H1 (cell line): ENCODE measurements at regions not wholly inside any gene's neighbourhood (a gene's known extent, or its start where the extent isn't known, plus 50 kb on each side); places are given as distances from the start of the nearest gene placed in this dataset.

Experiments
- CTCF ChIA-PET: fragments of 300-600 bp; sonication (Branson Sonifier 250); formaldehyde crosslinking; loops from one replicate; lab custom pipeline; 2021; ENCODE audit not compliant: partially characterized antibody; lab: Charles Lee
- POLR2A ChIA-PET: fragments of 300-600 bp; sonication (Branson Sonifier 250); formaldehyde crosslinking; loops from one replicate; lab custom pipeline; 2021; ENCODE audit warnings: inconsistent platforms; ENCODE audit not compliant: partially characterized antibody; lab: Charles Lee
- DNase-seq, 2 experiments: peaks; one replicate each; pipeline versions ENCODE4 v3.0.0 to v3.0.0-alpha.2; 2010 to 2022; ENCODE audit warnings: low spot score in 2 of 2, low read depth in 1 of 2, mixed read lengths in 1 of 2
- FAIRE-seq: peaks from 2 replicates; lab custom pipeline; 2011; peaks lifted over from hg19 to GRCh38; lab: Jason Lieb, UNC
- H2AFZ ChIP-seq: 2 replicates; pipeline ENCODE4 v1.8.1; 2012; ENCODE audit warnings: low read length, inconsistent platforms
- H2AK5ac ChIP-seq: 2 replicates; pipeline ENCODE4 v1.6.1; 2013; ENCODE audit warnings: low read depth, low read length
- H2BK120ac ChIP-seq: replicated peaks from 2 replicates; pipeline ENCODE3; 2013; ENCODE audit warnings: low read depth, low read length, inconsistent platforms
- H2BK12ac ChIP-seq: 2 replicates; pipeline ENCODE4 v1.6.1; 2013; ENCODE audit warnings: low read depth, low read length
- H2BK15ac ChIP-seq: 2 replicates; pipeline ENCODE4 v1.6.1; 2013; ENCODE audit warnings: low read length
- H2BK20ac ChIP-seq: 2 replicates; pipeline ENCODE4 v1.6.1; 2013; ENCODE audit warnings: low read length
- H2BK5ac ChIP-seq: 2 replicates; pipeline ENCODE4 v1.6.1; 2013; ENCODE audit warnings: low read depth, low read length
- H3K14ac ChIP-seq: 2 replicates; pipeline ENCODE4 v1.6.1; 2013; ENCODE audit warnings: inconsistent platforms; ENCODE audit not compliant: insufficient read length
- H3K18ac ChIP-seq: 2 replicates; pipeline ENCODE4 v1.6.1; 2013; ENCODE audit warnings: low read length; ENCODE audit errors: extremely low read depth
- H3K23ac ChIP-seq: 2 replicates; pipeline ENCODE4 v1.6.1; 2013; ENCODE audit warnings: inconsistent platforms; ENCODE audit not compliant: insufficient read length
- H3K23me2 ChIP-seq: 2 replicates; pipeline ENCODE4 v1.6.1; 2013; ENCODE audit warnings: low read depth, low read length
- H3K27ac ChIP-seq: 2 replicates; pipeline ENCODE4 v1.6.1; 2011; ENCODE audit warnings: low read depth, low read length, inconsistent platforms
- H3K27me3 ChIP-seq, 4 experiments: replicated peaks in 1 of 4; 1 replicate in 1 of 4; 2 replicates in 3 of 4; pipeline versions ENCODE4 v1.6.1 to v1.8.1; 2011 to 2013; ENCODE audit warnings: low read length in 3 of 4, mild to moderate bottlenecking in 3 of 4, inconsistent platforms in 2 of 4, mixed read lengths in 2 of 4, moderate library complexity in 1 of 4; ENCODE audit not compliant: control insufficient read depth in 3 of 4, insufficient read depth in 3 of 4; ENCODE audit errors: extremely low read depth in 1 of 4
- H3K36me3 ChIP-seq, 4 experiments: 2 replicates each; pipeline versions ENCODE4 v1.6.1 to v1.8.1; 2011 to 2013; ENCODE audit warnings: mild to moderate bottlenecking in 4 of 4, low read length in 3 of 4, moderate library complexity in 2 of 4, control low read depth in 1 of 4, inconsistent platforms in 1 of 4; ENCODE audit not compliant: insufficient read depth in 4 of 4, control insufficient read depth in 2 of 4
- H3K4ac ChIP-seq: replicated peaks from 2 replicates; pipeline ENCODE3; 2013; ENCODE audit warnings: low read length, low read depth, mixed read lengths, inconsistent platforms; ENCODE audit not compliant: insufficient read length
- H3K4me1 ChIP-seq, 4 experiments: replicated peaks in 1 of 4; 1 replicate in 1 of 4; 2 replicates in 3 of 4; pipeline versions ENCODE4 v1.6.1 to v1.8.1; 2011 to 2013; ENCODE audit warnings: low read length in 3 of 4, inconsistent platforms in 2 of 4, mixed read lengths in 1 of 4; ENCODE audit not compliant: insufficient read depth in 4 of 4, control insufficient read depth in 3 of 4
- H3K4me2 ChIP-seq, 2 experiments: 2 replicates each; pipeline versions ENCODE4 v1.6.1 to v1.8.1; 2011 to 2013; ENCODE audit warnings: low read depth in 2 of 2, low read length in 2 of 2, control low read depth in 1 of 2, inconsistent platforms in 1 of 2, mild to moderate bottlenecking in 1 of 2; ENCODE audit not compliant: insufficient read depth in 1 of 2
- H3K4me3 ChIP-seq, 4 experiments: fragments of 200-600, 300-600 bp in 1 of 4; sonication (generic), shearing (Covaris generic), sonication (Bioruptor Twin) in 1 of 4; 2 replicates each; pipeline versions ENCODE4 v1.5.1 to v1.8.1; 2011 to 2016; ENCODE audit warnings: low read length in 4 of 4, low read depth in 3 of 4, control low read depth in 2 of 4, inconsistent platforms in 2 of 4, mild to moderate bottlenecking in 2 of 4, mixed read lengths in 1 of 4, moderate library complexity in 1 of 4; ENCODE audit not compliant: insufficient read depth in 2 of 4; ENCODE audit errors: extremely low read depth in 1 of 4
- H3K56ac ChIP-seq: replicated peaks from 2 replicates; pipeline ENCODE3; 2013; ENCODE audit warnings: low read depth, mild to moderate bottlenecking, mixed read lengths, low read length, inconsistent platforms; ENCODE audit not compliant: insufficient read length
- H3K79me1 ChIP-seq: 2 replicates; pipeline ENCODE4 v1.6.1; 2013; ENCODE audit warnings: low read depth, low read length, control low read depth
- H3K79me2 ChIP-seq, 2 experiments: 2 replicates each; pipeline versions ENCODE4 v1.6.1 to v1.8.1; 2012 to 2013; ENCODE audit warnings: low read length in 2 of 2, mild to moderate bottlenecking in 2 of 2, inconsistent platforms in 1 of 2; ENCODE audit not compliant: insufficient read depth in 2 of 2, control insufficient read depth in 1 of 2
- H3K9ac ChIP-seq, 4 experiments: replicated peaks in 1 of 4; 1 replicate in 1 of 4; 2 replicates in 3 of 4; pipeline versions ENCODE4 v1.6.1 to v1.8.1; 2011 to 2013; ENCODE audit warnings: low read depth in 3 of 4, low read length in 3 of 4, control low read depth in 2 of 4, mild to moderate bottlenecking in 2 of 4, moderate library complexity in 2 of 4, inconsistent platforms in 1 of 4; ENCODE audit errors: extremely low read depth in 1 of 4
- H3K9me3 ChIP-seq, 2 experiments: 2 replicates each; pipeline versions ENCODE4 v1.6.1 to v1.8.1; 2012 to 2013; ENCODE audit warnings: mild to moderate bottlenecking in 2 of 2, moderate library complexity in 2 of 2, control low read depth in 1 of 2, inconsistent platforms in 1 of 2, low read depth in 1 of 2, low read length in 1 of 2, mixed read lengths in 1 of 2; ENCODE audit not compliant: insufficient read depth in 2 of 2
- H4K20me1 ChIP-seq, 2 experiments: replicated peaks in 1 of 2; 2 replicates each; pipeline versions ENCODE3 to v1.8.1; 2011 to 2013; ENCODE audit warnings: inconsistent platforms in 2 of 2, low read length in 2 of 2, mild to moderate bottlenecking in 1 of 2; ENCODE audit not compliant: insufficient read depth in 2 of 2, control insufficient read depth in 1 of 2
- H4K5ac ChIP-seq: 2 replicates; pipeline ENCODE4 v1.6.1; 2013; ENCODE audit warnings: low read length, low read depth, mixed read lengths, inconsistent platforms; ENCODE audit not compliant: insufficient read length
- H4K8ac ChIP-seq: 2 replicates; pipeline ENCODE4 v1.8.0; 2013; ENCODE audit warnings: mild to moderate bottlenecking, moderate library complexity, low read length, inconsistent platforms; ENCODE audit not compliant: insufficient read depth; ENCODE audit errors: extremely low read depth
- H4K91ac ChIP-seq: replicated peaks from 2 replicates; pipeline ENCODE3; 2013; ENCODE audit warnings: low read length, mixed read lengths, inconsistent platforms; ENCODE audit not compliant: insufficient read length
- HDAC2 ChIP-seq, 2 experiments: fragments of 300-600 bp in 1 of 2; sonication (generic) in 1 of 2; IDR thresholded peaks; 2 replicates each; pipeline ENCODE4 v1.6.1; 2011 to 2012; ENCODE audit warnings: low read depth in 2 of 2, low read length in 2 of 2, mild to moderate bottlenecking in 2 of 2, moderate library complexity in 2 of 2, borderline replicate concordance in 1 of 2, inconsistent platforms in 1 of 2
- WGBS, 2 experiments: shearing (Covaris generic) in 1 of 2; methylation state at CpG; one replicate each; pipeline versions ENCODE4 v1.1.6 to v1.1.7; 2013 to 2015; ENCODE audit warnings: low lambda C conversion rate in 2 of 2, mixed read lengths in 2 of 2, inconsistent platforms in 1 of 2, low coverage in 1 of 2, missing lambda C conversion rate in 1 of 2; ENCODE audit not compliant: insufficient replicate concordance in 2 of 2, insufficient coverage in 1 of 2, insufficient read length in 1 of 2; ENCODE audit errors: extremely low coverage in 1 of 2, missing lambda C conversion rate in 1 of 2; 5-methylcytosine and 5-hydroxymethylcytosine counted together

DNA sequence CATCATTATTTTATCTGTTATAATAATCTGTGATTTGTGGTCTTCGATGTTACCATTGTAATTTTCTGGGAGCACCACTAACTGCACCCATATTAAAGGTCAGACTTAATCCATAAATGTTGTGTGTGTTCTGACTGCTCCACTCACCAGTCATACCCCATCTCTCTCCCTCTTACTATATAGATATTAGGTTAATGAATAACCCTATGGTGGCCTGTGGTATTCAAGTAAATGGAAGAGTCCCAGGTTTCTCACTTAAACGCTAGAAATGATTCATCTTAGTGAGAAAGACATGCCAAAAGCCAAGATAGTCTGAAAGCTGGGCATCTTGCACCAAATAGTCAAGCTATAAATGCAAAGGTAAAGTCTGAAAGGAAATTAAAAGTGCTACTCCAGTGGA, 1358.5 kb downstream of the ROBO2 start:
- Histone ChIP-seq H2BK15ac (no peak overlapping the region), H3K27ac (no peak overlapping the region), H3K36me3 (no peaks in the 10 kb centered on the region), H3K79me2 (no peaks in the 10 kb centered on the region), H3K23ac (no peak overlapping the region), H4K20me1 (no peaks in the 10 kb centered on the region), H2BK12ac (no peak overlapping the region), H3K4me2 (no peak overlapping the region), H2BK120ac (no peak overlapping the region), H3K9ac (no peak overlapping the region), H3K4me3 (no peak overlapping the region), H2AK5ac (no peak overlapping the region), H2AFZ (no peak overlapping the region), H3K14ac (no peak overlapping the region), H4K91ac (no peak overlapping the region)
- ChIA-PET CTCF (no interaction called here), POLR2A (no interaction called here)
- DNase-seq (no peak), FAIRE-seq (no peak)
- WGBS, 2 experiments: 95% methylated on average over 2 of the region's 2 CpGs; no CpG with 5 or more reads in 1 of the 2 experiments
- TF ChIP-seq HDAC2 (IDR thresholded peaks at IDR 0.05; ENCODE audit: borderline replicate concordance in 1 of 2, low read depth in 2 of 2, low read length in 2 of 2): no peak
- TF ChIP-seq, all 59 proteins: peak for 0
- Histone ChIP-seq H3K4ac (no peak overlapping the region), H4K8ac (no peak overlapping the region), H3K27me3 (no peaks in the 10 kb centered on the region), H3K9me3 (no peaks in the 10 kb centered on the region), H3K56ac (no peak overlapping the region), H3K79me1 (no peaks in the 10 kb centered on the region), H3K4me1 (no peaks in the 10 kb centered on the region), H2BK20ac (no peak overlapping the region), H3K23me2 (no peaks in the 10 kb centered on the region), H4K5ac (no peak overlapping the region), H3K18ac (no peak overlapping the region), H2BK5ac (no peak overlapping the region)
